GM23338 (cell line): ENCODE measurements at regions not wholly inside any gene's neighbourhood (a gene's known extent, or its start where the extent isn't known, plus 50 kb on each side); places are given as distances from the start of the nearest gene placed in this dataset.

ENCODE experiments used
- ATAC-seq: fragments of 200-7000 bp; cut with Tn5 transposase; 3 replicates; pipeline ENCODE4 v1.9.1; 2020
- DNase-seq: peaks from one replicate; pipeline ENCODE4 v3.0.0-alpha.2; 2015; ENCODE audit warnings: low spot score
- H2AFZ ChIP-seq: fragments of 200-600 bp; sonication (generic); 2 replicates; pipeline ENCODE4 v1.8.0; 2016; ENCODE audit warnings: antibody characterized with exemption, mild to moderate bottlenecking, moderate library complexity
- H3F3A ChIP-seq: fragments of 200-600 bp; sonication (generic); replicated peaks from 2 replicates; pipeline ENCODE4 v1.8.0; 2017; ENCODE audit warnings: antibody characterized with exemption, mixed run types, low read depth
- H3K27ac ChIP-seq: fragments of 200-600 bp; sonication (generic); 2 replicates; pipeline ENCODE4 v1.6.1; 2016; ENCODE audit warnings: low read depth
- H3K27me3 ChIP-seq: fragments of 200-600 bp; sonication (generic); 2 replicates; pipeline ENCODE4 v1.8.0; 2016; ENCODE audit warnings: mild to moderate bottlenecking, mixed run types, moderate library complexity; ENCODE audit not compliant: insufficient read depth
- H3K36me3 ChIP-seq: fragments of 200-600 bp; sonication (generic); 2 replicates; pipeline ENCODE4 v1.8.0; 2016; ENCODE audit warnings: mild to moderate bottlenecking; ENCODE audit not compliant: insufficient read depth
- H3K4me1 ChIP-seq: fragments of 200-600 bp; sonication (generic); 2 replicates; pipeline ENCODE4 v1.8.0; 2016; ENCODE audit warnings: mild to moderate bottlenecking, moderate library complexity; ENCODE audit not compliant: insufficient read depth
- H3K4me2 ChIP-seq: fragments of 200-600 bp; sonication (generic); 2 replicates; pipeline ENCODE4 v1.7.1; 2017; ENCODE audit warnings: mixed run types
- H3K4me3 ChIP-seq: fragments of 200-600 bp; sonication (generic); 2 replicates; pipeline ENCODE4 v1.6.1; 2016; ENCODE audit warnings: mixed run types
- H3K79me2 ChIP-seq: fragments of 200-600 bp; sonication (generic); replicated peaks from 2 replicates; pipeline ENCODE4 v1.8.0; 2017; ENCODE audit warnings: mild to moderate bottlenecking; ENCODE audit not compliant: insufficient read depth
- H3K9me2 ChIP-seq: fragments of 200-600 bp; sonication (generic); 2 replicates; pipeline ENCODE4 v1.8.0; 2017; ENCODE audit not compliant: insufficient read depth
- H4K20me1 ChIP-seq: fragments of 200-600 bp; sonication (generic); replicated peaks from 2 replicates; pipeline ENCODE4 v1.8.0; 2017; ENCODE audit warnings: mild to moderate bottlenecking; ENCODE audit not compliant: insufficient read depth
- H3K27ac Mint-ChIP-seq: 2 replicates; pipeline ENCODE4 v1.8.0; 2020; ENCODE audit warnings: inconsistent platforms, mild to moderate bottlenecking, moderate library complexity, mixed read lengths
- H3K27me3 Mint-ChIP-seq: 3 replicates; pipeline ENCODE4 v1.8.0; 2022; ENCODE audit warnings: low read depth, mild to moderate bottlenecking, moderate library complexity, mixed read lengths, inconsistent platforms; ENCODE audit not compliant: insufficient read depth, poor library complexity
- H3K36me3 Mint-ChIP-seq: 3 replicates; pipeline ENCODE4 v1.8.0; 2021; ENCODE audit warnings: low read depth, mild to moderate bottlenecking, inconsistent platforms, moderate library complexity, mixed read lengths
- H3K4me1 Mint-ChIP-seq: 3 replicates; pipeline ENCODE4 v1.8.0; 2020; ENCODE audit warnings: mild to moderate bottlenecking, inconsistent platforms, mixed read lengths
- H3K4me3 Mint-ChIP-seq: 3 replicates; pipeline ENCODE4 v1.8.0; 2021; ENCODE audit warnings: moderate library complexity, mild to moderate bottlenecking, inconsistent platforms, mixed read lengths
- H3K9me3 Mint-ChIP-seq: 3 replicates; pipeline ENCODE4 v1.8.0; 2020; ENCODE audit warnings: moderate library complexity, mild to moderate bottlenecking, inconsistent platforms, mixed read lengths
- CREB1 ChIP-seq: fragments of 250-450 bp; sonication (Bioruptor Pico); IDR thresholded peaks from 2 replicates; pipeline ENCODE4 v1.5.0; 2020; ENCODE audit warnings: low read depth, mild to moderate bottlenecking, moderate library complexity
- CTCF ChIP-seq, 2 experiments: fragments of 200-600 bp in 1 of 2; sonication (generic) in 1 of 2; conservative IDR thresholded peaks; 2 replicates each; pipeline versions ENCODE4 v1.5.1 to v1.6.1; 2016 to 2017; ENCODE audit warnings: antibody characterized with exemption in 2 of 2, low read depth in 2 of 2, mild to moderate bottlenecking in 2 of 2, moderate library complexity in 1 of 2
- ETS1 ChIP-seq: IDR thresholded peaks from 2 replicates; pipeline ENCODE4 v1.6.1; 2016; ENCODE audit warnings: antibody characterized with exemption
- EZH2 ChIP-seq: fragments of 200-600 bp; sonication (generic); IDR thresholded peaks from one replicate; pipeline ENCODE4 v1.8.0; 2017; ENCODE audit warnings: antibody characterized with exemption, mild to moderate bottlenecking, low read depth; ENCODE audit not compliant: unreplicated experiment
- EZH2phosphoT487 ChIP-seq: fragments of 200-600 bp; sonication (generic); IDR thresholded peaks from one replicate; pipeline ENCODE4 v1.8.1; 2018; ENCODE audit warnings: antibody characterized with exemption; ENCODE audit not compliant: unreplicated experiment
- JUNB ChIP-seq: IDR thresholded peaks from one replicate; pipeline ENCODE4 v1.6.1; 2016; ENCODE audit warnings: antibody characterized with exemption; ENCODE audit not compliant: unreplicated experiment
- NANOG ChIP-seq: IDR thresholded peaks from 2 replicates; pipeline ENCODE4 v1.6.1; 2016; ENCODE audit warnings: antibody characterized with exemption, borderline replicate concordance
- POLR2AphosphoS5 ChIP-seq: IDR thresholded peaks from 2 replicates; pipeline ENCODE4 v1.6.1; 2016; ENCODE audit warnings: antibody characterized with exemption, low read depth
- REST ChIP-seq: IDR thresholded peaks from one replicate; pipeline ENCODE4 v1.6.1; 2018; ENCODE audit warnings: antibody characterized with exemption; ENCODE audit not compliant: unreplicated experiment
- STAT1 ChIP-seq: IDR thresholded peaks from one replicate; pipeline ENCODE4 v1.6.1; 2016; ENCODE audit warnings: antibody characterized with exemption; ENCODE audit not compliant: unreplicated experiment
- ZNF114 ChIP-seq: fragments of 250-450 bp; sonication (Bioruptor Pico); IDR thresholded peaks from 2 replicates; pipeline ENCODE4 v1.5.0; 2020; ENCODE audit warnings: mild to moderate bottlenecking, moderate library complexity
- ZNF331 ChIP-seq: fragments of 250-450 bp; sonication (Bioruptor Pico); IDR thresholded peaks from 2 replicates; pipeline ENCODE4 v1.5.0; 2020; ENCODE audit warnings: low read depth, mild to moderate bottlenecking, moderate library complexity
- ZNF462 ChIP-seq: fragments of 250-450 bp; sonication (Bioruptor Pico); IDR thresholded peaks from 2 replicates; pipeline ENCODE4 v1.5.0; 2020; ENCODE audit warnings: mild to moderate bottlenecking, moderate library complexity

GRCh38 chr3:76789237-76789636 is 250.7 kb upstream of the ROBO2 start (continued):
- TF ChIP-seq ETS1 (peak; percentile 42; the same call in 1 of the 2 replicates), POLR2AphosphoS5 (no peak), NANOG (peak; percentile 40; the same call in 1 of the 2 replicates)

- H3K4me3 Mint-ChIP-seq, result no peak overlapping the region
- TF ChIP-seq POLR2AphosphoS5, result no peak
- no peak for TF ChIP-seq STAT1
- no peak for TF ChIP-seq ZNF114 (CRISPR knock-in tag)
- no peak for TF ChIP-seq ZNF462 (CRISPR knock-in tag)
- TF ChIP-seq ZNF331 (CRISPR knock-in tag), result no peak
- TF ChIP-seq JUNB, result no peak
- no peak for TF ChIP-seq NANOG
- TF ChIP-seq EZH2phosphoT487, result no peak
- TF ChIP-seq EZH2, result no peak
- no peak for TF ChIP-seq CTCF (conservative IDR thresholded peaks at IDR 0.05; ENCODE audit: low read depth in 2 of 2)
- no peak for TF ChIP-seq CREB1 (CRISPR knock-in tag)
- no peak for TF ChIP-seq REST
Measured at GRCh38 chr3:76811418-76811817, 228.5 kb upstream of the ROBO2 start.

More at GRCh38 chr3:76811418-76811817, 228.5 kb upstream of the ROBO2 start:
- Histone ChIP-seq H3K27me3 (no peaks in the 10 kb centered on the region), H3K9me2 (no peaks in the 10 kb centered on the region), H3F3A (no peaks in the 10 kb centered on the region), H4K20me1 (no peaks in the 10 kb centered on the region), H3K27ac (no peak overlapping the region), H3K79me2 (no peaks in the 10 kb centered on the region), H3K36me3 (no peaks in the 10 kb centered on the region), H3K4me3 (no peak overlapping the region), H2AFZ (no peak overlapping the region), H3K4me1 (no peaks in the 10 kb centered on the region), H3K4me2 (no peak overlapping the region)
- no peaks in the 10 kb centered on the region for H3K36me3 Mint-ChIP-seq
- no peaks in the 10 kb centered on the region for H3K4me1 Mint-ChIP-seq
- no peaks in the 10 kb centered on the region for H3K9me3 Mint-ChIP-seq
- no peak overlapping the region for H3K27ac Mint-ChIP-seq
- DNase-seq, result no peak
- H3K27me3 Mint-ChIP-seq, result no peaks in the 10 kb centered on the region
- ATAC-seq, result no peak
